ENCODE measurements at regions not wholly inside any gene's neighbourhood (a gene's known extent, or its start where the extent isn't known, plus 50 kb on each side); places are given as distances from the start of the nearest gene placed in this dataset.

GRCh38 chr19:30118760-30119159, 176.7 kb downstream of the URI1 start:
- Histone ChIP-seq H3K79me2 (no peaks in the 10 kb centered on the region), H3K4me3 (ENCODE audit: low read depth, low read length) (no peak overlapping the region), H3K4me1 (no peaks in the 10 kb centered on the region), H3K27ac (no peak overlapping the region), H3K27me3 (ENCODE audit: control insufficient read depth, insufficient read depth, low read length) (no peaks in the 10 kb centered on the region), H3K36me3 (ENCODE audit: control insufficient read depth, insufficient read depth, low read length) (no peaks in the 10 kb centered on the region), H3K4me2 (ENCODE audit: low read length) (no peak overlapping the region), H3K9ac (no peak overlapping the region), H3K9me3 (ENCODE audit: control insufficient read depth, low read length) (no peaks in the 10 kb centered on the region), H2AFZ (no peak overlapping the region)
- TF ChIP-seq CTCF (IDR thresholded peaks at IDR 0.05), result no peak

DNA sequence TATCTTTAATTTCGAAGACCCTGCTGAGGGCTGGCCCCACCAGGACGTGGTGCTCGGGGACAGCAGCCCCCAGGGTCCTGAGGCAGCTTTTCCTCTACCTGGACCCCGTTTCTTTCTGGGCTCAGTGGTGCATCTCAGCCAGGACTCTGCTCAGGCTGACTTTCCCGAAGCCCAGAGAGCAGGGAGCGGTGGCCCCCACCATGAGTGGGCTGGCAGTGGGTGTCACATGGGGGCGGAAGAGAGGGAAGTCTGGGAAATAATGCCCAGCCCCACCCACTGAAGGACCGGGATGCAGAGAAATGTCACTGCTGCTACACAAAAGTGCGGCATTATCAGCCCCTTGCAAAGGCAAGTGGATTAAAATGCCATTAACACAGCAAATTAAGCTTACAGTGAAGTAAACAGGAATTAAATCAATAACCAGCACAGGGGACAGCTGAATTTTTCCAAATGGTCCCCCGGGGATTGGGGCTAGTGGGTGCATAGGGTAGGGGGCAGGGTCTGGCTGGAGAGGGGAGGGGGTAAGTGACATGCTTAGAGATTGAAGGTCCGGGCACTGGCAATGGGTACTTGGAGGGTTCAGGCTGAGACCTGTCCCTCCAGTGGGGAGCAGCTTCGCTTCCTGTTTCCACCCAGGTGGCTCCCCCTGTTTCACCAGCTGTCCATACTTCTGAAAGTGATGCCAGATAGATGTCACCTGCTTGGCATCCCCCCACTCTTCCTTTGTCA, 177.3 kb downstream of the URI1 start:
- Histone ChIP-seq H3K4me3 (ENCODE audit: low read depth, low read length) (no peak overlapping the region), H3K27ac (no peak overlapping the region)
- no peak for TF ChIP-seq CTCF (IDR thresholded peaks at IDR 0.05)

GRCh38 chr19:30120860-30121484, 178.9 kb downstream of the URI1 start:
- Histone ChIP-seq H2AFZ (no peak overlapping the region), H3K4me3 (ENCODE audit: low read depth, low read length) (no peak overlapping the region), H3K36me3 (ENCODE audit: control insufficient read depth, insufficient read depth, low read length) (no peaks in the 10 kb centered on the region), H3K79me2 (no peaks in the 10 kb centered on the region), H3K9ac (no peak overlapping the region), H3K27me3 (ENCODE audit: control insufficient read depth, insufficient read depth, low read length) (no peaks in the 10 kb centered on the region), H3K27ac (no peak overlapping the region), H3K4me2 (ENCODE audit: low read length) (no peak overlapping the region), H3K4me1 (no peaks in the 10 kb centered on the region), H3K9me3 (ENCODE audit: control insufficient read depth, low read length) (no peaks in the 10 kb centered on the region)
- TF ChIP-seq CTCF (IDR thresholded peaks at IDR 0.05), result no peak

More for the DNA sequence above, 177.3 kb downstream of the URI1 start:
- no peak overlapping the region for H3K4me2 ChIP-seq (ENCODE audit: low read length)
- H3K27me3 ChIP-seq (ENCODE audit: control insufficient read depth, insufficient read depth, low read length), result no peaks in the 10 kb centered on the region
- no peak overlapping the region for H2AFZ ChIP-seq
- H3K4me1 ChIP-seq, result no peaks in the 10 kb centered on the region
- H3K9me3 ChIP-seq (ENCODE audit: control insufficient read depth, low read length), result no peaks in the 10 kb centered on the region
- no peaks in the 10 kb centered on the region for H3K79me2 ChIP-seq
- H3K36me3 ChIP-seq (ENCODE audit: control insufficient read depth, insufficient read depth, low read length), result no peaks in the 10 kb centered on the region
- no peak overlapping the region for H3K9ac ChIP-seq

- Histone ChIP-seq H3K27ac (no peak overlapping the region), H3K4me2 (ENCODE audit: low read length) (no peak overlapping the region), H3K9me3 (ENCODE audit: control insufficient read depth, low read length) (no peaks in the 10 kb centered on the region), H3K79me2 (no peaks in the 10 kb centered on the region), H3K4me3 (ENCODE audit: low read depth, low read length) (no peak overlapping the region), H3K9ac (no peak overlapping the region), H2AFZ (no peak overlapping the region), H3K36me3 (ENCODE audit: control insufficient read depth, insufficient read depth, low read length) (no peaks in the 10 kb centered on the region), H3K27me3 (ENCODE audit: control insufficient read depth, insufficient read depth, low read length) (no peaks in the 10 kb centered on the region), H3K4me1 (no peaks in the 10 kb centered on the region)
- no peak for TF ChIP-seq CTCF (IDR thresholded peaks at IDR 0.05)
These were observed 180.4 kb downstream of the URI1 start for GRCh38 chr19:30122431-30122830.

DNA sequence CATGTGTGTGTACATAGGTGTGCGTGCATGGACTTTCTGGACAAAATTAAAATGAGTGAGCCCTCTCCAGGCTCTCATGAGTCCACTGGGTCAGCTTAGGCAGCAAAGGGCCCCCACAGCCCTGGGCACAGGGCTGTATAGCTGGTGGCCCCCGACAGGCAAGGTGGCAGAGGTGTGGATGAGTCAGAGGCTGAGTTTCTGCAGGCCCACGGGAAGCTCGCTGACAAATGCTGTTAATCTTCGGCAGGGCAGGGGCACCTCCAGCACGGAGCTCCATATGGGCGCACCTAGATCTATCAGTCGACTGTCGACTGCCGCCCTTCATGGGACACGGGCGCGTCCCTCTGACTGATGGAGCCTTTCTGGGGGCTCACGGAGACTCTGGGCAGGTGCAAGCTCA, 181.1 kb downstream of the URI1 start:
- Histone ChIP-seq H3K79me2 (no peaks in the 10 kb centered on the region), H2AFZ (no peak overlapping the region), H3K4me2 (ENCODE audit: low read length) (no peak overlapping the region), H3K4me3 (ENCODE audit: low read depth, low read length) (no peak overlapping the region), H3K27ac (no peak overlapping the region), H3K36me3 (ENCODE audit: control insufficient read depth, insufficient read depth, low read length) (no peaks in the 10 kb centered on the region), H3K9me3 (ENCODE audit: control insufficient read depth, low read length) (no peaks in the 10 kb centered on the region), H3K27me3 (ENCODE audit: control insufficient read depth, insufficient read depth, low read length) (no peaks in the 10 kb centered on the region), H3K4me1 (no peaks in the 10 kb centered on the region), H3K9ac (no peak overlapping the region)
- TF ChIP-seq CTCF (IDR thresholded peaks at IDR 0.05), result no peak

All from parathyroid adenoma (tissue), 2 donors.